ENCODE measurements at regions not wholly inside any gene's neighbourhood (a gene's known extent, or its start where the extent isn't known, plus 50 kb on each side); places are given as distances from the start of the nearest gene placed in this dataset.

DNA sequence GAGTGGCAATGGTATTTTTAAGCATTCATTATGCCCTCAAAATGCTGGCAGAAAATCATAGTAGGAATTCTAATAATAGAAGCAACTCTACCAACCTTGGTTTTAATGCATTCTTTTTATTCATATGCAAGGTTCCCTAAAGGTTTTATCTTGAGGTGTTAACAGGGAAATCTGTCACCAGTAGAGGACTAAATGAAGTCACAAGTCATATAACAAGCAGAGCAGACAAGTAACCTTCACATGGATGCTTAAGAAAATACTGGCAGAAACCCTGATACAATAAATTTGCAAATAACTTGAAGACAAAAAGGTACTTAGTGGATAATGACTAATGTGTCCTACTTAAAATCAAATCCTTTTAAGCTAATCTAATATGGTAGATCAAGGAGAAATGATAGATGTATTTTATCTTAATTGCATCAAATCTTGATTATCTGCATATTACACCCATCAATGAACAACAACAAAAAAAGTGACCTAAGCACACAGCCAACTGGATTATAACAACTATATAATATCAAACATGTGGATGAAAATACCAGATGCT, 73.3 kb downstream of the RFC3 start:
- in situ Hi-C loops (cut with HindIII; ENCODE audit: low sequenced_read_pairs) = no loop called here

- in situ Hi-C loops (cut with HindIII; ENCODE audit: low sequenced_read_pairs) = no loop called here
Measured at GRCh38 chr13:33893559-33893958, 75.6 kb downstream of the RFC3 start.

DNA sequence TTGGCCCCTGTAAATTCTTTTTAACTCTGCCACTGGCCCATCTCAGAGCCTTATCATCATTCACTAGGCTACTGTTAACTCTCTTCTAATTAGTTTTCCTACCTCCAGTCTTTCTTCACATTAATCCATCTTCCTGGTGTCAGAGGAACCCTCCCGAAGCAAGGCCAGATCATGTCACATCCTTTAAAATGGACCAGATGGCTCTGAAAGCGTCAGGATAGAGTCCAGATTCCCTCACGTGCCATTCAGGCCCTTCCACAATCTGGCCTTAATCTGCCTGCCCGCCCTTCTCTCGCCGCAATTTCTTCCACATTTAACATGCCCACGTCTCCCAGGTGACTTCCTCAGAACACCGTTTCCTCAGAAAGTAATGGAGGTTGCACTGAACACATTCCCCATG, 86.5 kb downstream of the RFC3 start:
- in situ Hi-C loops (cut with HindIII; ENCODE audit: low sequenced_read_pairs) = no loop called here

DNA sequence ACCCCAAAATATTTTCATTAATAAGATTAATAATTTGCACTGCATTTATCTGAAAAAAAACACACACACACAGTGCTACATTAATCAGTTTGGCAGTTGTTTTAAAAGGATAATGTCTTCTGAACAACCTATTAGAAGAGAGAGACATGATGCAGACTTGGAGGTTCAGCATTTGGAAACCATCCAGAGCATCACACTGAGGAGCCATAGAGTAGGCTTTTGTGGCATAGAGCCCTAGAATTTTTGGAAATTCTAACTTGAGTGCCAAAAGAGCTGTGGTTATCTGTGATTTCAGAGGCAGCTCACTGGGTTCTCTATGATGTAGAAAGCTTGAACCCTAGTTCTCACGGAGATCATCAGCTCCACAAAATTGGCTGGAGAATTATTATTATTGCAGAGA, 90.2 kb downstream of the RFC3 start:
- in situ Hi-C loops (cut with HindIII; ENCODE audit: low sequenced_read_pairs) = no loop called here

DNA sequence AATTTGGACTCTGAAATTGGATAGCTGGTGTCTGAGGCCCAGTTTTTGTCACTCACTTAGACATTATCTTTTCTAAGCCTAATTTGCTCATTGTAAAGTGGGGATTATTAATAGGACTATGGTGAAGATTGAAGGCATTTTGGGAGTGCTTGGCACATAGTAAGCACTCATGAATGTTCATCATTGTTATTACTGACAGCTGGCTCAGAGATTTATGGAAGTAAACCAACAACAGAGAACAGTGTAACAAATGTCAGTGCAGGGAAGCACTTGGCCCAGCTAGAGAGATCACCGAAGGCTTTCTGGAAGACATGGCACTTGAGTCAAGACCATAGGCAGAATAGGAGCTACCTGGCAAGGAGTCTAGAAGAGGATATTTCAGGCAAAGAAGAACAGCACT, 92.3 kb downstream of the RFC3 start:
- in situ Hi-C loops (cut with HindIII; ENCODE audit: low sequenced_read_pairs) = no loop called here

- in situ Hi-C loops (cut with HindIII; ENCODE audit: low sequenced_read_pairs) = no loop called here
Measured at GRCh38 chr13:33911521-33911920, 93.6 kb downstream of the RFC3 start.

- in situ Hi-C loops (cut with HindIII; ENCODE audit: low sequenced_read_pairs) = no loop called here
Measured at GRCh38 chr13:33913829-33914228, 95.9 kb downstream of the RFC3 start.

- in situ Hi-C loops (cut with HindIII; ENCODE audit: low sequenced_read_pairs) = no loop called here
Measured at GRCh38 chr13:33917190-33917589, 99.2 kb downstream of the RFC3 start.

GRCh38 chr13:33918199-33918932, 100.4 kb downstream of the RFC3 start:
- in situ Hi-C loops (cut with HindIII; ENCODE audit: low sequenced_read_pairs) = no loop called here

DNA sequence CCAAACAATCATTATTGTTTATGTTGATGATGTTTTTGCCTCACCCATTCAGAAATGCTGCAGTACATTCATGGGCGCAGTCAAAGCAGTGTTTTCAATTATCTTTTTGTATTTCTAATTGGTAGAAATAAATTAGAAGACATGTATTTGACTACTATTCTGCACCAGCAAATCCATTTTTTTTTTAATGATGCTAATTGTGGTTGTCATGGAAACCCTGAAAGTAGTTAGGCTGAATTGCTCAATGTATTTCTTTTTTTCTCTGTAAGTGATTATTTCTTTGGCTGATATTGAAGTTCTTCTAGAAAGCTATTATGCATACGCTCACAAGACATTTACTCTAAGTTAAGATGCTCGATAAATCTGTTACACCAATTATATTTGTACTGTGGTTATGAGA, 101.2 kb downstream of the RFC3 start:
- in situ Hi-C loops (cut with HindIII; ENCODE audit: low sequenced_read_pairs) = no loop called here

- in situ Hi-C loops (cut with HindIII; ENCODE audit: low sequenced_read_pairs) = no loop called here
Measured at GRCh38 chr13:33925563-33925962, 107.6 kb downstream of the RFC3 start.

DNA sequence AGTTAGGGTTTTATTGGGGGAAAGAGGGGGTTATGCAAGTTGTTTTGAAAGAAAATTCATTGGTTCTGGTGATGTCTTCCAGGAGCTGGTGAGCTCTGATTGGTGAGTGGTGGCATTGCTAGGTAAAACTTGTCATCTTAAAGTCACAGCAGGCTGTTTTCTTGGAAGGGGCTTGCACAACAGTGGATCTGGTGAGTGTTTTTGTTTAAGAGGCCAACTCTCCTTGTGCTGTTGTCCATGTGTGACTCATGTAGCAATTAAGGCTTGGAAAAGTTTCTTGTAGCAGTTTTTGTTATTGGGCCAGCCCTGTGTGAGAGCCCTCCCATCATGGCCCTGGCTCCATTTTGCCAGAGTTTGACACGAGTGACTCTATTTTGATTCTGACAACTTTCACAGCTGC, 109.4 kb downstream of the RFC3 start:
- in situ Hi-C loops (cut with HindIII; ENCODE audit: low sequenced_read_pairs) = no loop called here

DNA sequence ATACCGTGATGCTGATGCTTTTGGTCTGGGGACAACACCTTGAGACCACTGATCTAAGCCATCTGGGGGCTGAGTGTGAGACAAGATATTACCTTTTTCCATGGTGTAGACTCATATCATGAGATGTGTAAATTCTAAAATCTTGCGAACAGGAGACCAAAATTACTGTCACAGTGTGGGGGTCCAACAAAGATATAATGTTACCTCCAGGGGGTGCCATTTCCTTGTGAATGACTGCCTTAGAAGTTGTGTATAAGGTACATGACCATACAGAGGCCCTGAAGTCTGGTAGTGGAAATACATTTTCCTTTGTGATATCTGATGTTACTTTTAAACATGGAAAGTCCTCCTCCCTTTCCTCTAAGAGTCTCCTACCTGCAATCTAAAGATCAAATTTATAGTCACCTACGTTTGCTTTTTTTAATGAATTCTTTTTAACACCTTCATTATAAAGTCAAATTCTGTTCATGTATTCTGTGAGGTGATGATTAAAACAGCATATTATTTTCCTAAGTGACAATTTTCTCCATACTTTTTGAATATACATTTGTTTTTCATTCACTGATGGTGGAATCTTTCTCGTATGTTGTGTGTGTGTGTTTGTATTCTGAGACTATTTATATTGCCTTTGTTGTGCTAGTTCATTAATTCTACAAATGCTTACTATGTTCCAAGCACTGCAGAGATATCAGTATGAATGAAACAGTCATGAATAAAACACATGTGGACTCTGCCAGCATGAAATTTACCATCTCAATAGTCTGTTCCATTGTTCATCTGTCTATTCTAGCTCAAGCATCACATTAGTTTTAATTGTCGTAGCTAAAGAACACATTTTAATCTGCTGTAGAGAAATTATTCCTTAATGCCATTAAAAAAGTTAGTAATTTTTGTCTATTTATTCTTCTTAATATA, 113.7 kb downstream of the RFC3 start:
- in situ Hi-C loops (cut with HindIII; ENCODE audit: low sequenced_read_pairs) = no loop called here

GRCh38 chr13:33932769-33933406, 114.9 kb downstream of the RFC3 start:
- in situ Hi-C loops (cut with HindIII; ENCODE audit: low sequenced_read_pairs) = no loop called here

DNA sequence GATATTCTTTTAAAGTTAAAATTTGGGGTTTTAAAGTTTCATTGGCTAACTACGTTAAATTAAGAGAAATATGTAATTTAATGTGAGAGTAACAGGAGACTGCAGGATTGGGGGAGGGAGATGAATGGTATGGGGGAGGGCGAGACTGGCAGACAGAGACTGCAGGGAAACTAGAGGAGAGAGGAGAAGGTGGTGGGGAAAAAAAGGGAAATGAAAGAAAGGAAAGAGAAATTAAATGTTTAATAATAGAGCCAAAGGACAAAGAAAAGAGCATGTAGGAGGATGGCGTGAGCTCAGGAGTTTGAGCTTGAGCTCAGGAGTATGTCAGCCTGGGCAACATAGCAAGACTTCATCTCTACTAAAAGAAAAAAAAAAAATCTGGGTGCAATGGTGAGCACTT, 115.9 kb downstream of the RFC3 start:
- in situ Hi-C loops (cut with HindIII; ENCODE audit: low sequenced_read_pairs) = no loop called here

GRCh38 chr13:33934343-33934742, 116.4 kb downstream of the RFC3 start:
- in situ Hi-C loops (cut with HindIII; ENCODE audit: low sequenced_read_pairs) = no loop called here

DNA sequence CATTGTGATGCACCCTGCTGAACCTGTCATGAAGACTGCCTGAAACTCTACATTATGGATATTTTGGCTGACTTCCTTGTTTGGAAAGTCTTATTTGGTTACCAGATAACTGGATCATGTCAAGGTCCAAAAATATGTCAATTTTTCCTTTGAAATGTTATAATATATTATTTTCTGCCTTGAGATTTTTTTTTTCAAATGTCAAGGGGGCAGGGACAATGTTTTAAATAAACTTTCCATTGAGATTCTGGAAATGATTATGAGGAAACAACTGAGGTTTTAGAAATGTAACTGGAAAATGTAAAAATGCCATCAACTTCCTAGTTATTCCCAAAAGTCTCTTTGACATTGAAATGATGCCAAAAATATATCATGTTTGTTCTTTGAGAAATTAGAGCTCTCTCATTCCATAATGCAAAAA, 117.0 kb downstream of the RFC3 start:
- in situ Hi-C loops (cut with HindIII; ENCODE audit: low sequenced_read_pairs) = no loop called here

DNA sequence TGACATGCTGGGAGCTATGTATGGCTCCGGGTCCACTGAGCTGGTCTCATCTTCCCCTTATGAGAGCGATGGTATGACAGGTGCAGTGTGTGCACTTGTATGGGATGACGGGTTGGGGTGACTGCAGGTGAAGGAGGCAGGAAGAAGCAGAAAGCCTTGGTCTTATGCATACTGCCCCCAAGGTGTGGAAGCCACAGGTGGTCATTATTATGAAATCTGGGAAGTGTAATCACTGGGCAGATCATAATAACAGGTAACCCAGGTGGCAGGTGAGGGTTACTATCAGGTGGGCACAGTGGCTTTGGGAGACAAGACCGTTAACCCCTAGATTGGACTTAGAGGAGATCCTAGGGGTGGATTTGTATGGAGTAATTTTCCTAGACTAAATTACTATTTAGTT, 118.0 kb downstream of the RFC3 start:
- in situ Hi-C loops (cut with HindIII; ENCODE audit: low sequenced_read_pairs) = no loop called here

- in situ Hi-C loops (cut with HindIII; ENCODE audit: low sequenced_read_pairs) = no loop called here
Measured at GRCh38 chr13:33937373-33938098, 119.6 kb downstream of the RFC3 start.

- in situ Hi-C loops (cut with HindIII; ENCODE audit: low sequenced_read_pairs) = no loop called here
Measured at GRCh38 chr13:33940256-33940655, 122.3 kb downstream of the RFC3 start.

GRCh38 chr13:33940898-33941297, 122.9 kb downstream of the RFC3 start:
- in situ Hi-C loops (cut with HindIII; ENCODE audit: low sequenced_read_pairs) = no loop called here

All from endothelial cell of hepatic sinusoid (primary cell).